ENCODE measurements at regions not wholly inside any gene's neighbourhood (a gene's known extent, or its start where the extent isn't known, plus 50 kb on each side); places are given as distances from the start of the nearest gene placed in this dataset.

- TF ChIP-seq SIN3A (IDR thresholded peaks at IDR 0.05; ENCODE audit: borderline replicate concordance, insufficient read depth, low read depth, low read length) (no peak), CTCF (IDR thresholded peaks at IDR 0.05) (no peak), REST (IDR thresholded peaks at IDR 0.05; ENCODE audit: insufficient read depth in 1 of 2, low read depth in 2 of 2, low read length in 1 of 2) (no peak)
Observed at GRCh38 chr14:26932606-26933005, 334.8 kb upstream of the NOVA1 start.
